SK-N-SH (cell line): ENCODE measurements at regions not wholly inside any gene's neighbourhood (a gene's known extent, or its start where the extent isn't known, plus 50 kb on each side); places are given as distances from the start of the nearest gene placed in this dataset.

Experiments used
- CTCF ChIA-PET: fragments of 300-600, 350-600 bp; formaldehyde crosslinking; extraction: SDS; loops from one replicate; lab custom pipeline; 2021; lab: Yijun Ruan, JAX
- POLR2A ChIA-PET: fragments of 350-600 bp; sonication (Branson Sonifier 250); formaldehyde crosslinking; extraction: SDS; loops from one replicate; lab custom pipeline; 2020; ENCODE audit warnings: antibody characterized with exemption, inconsistent platforms; lab: Yijun Ruan, JAX
- DNase-seq: peaks from one replicate; pipeline ENCODE4 v3.0.0; 2012
- H2AFZ ChIP-seq: fragments of 200-600 bp; sonication (generic); 2 replicates; pipeline ENCODE4 v1.8.1; 2016; ENCODE audit warnings: antibody characterized with exemption, mild to moderate bottlenecking, low read depth
- H3F3A ChIP-seq: fragments of 200-600 bp; sonication (generic); replicated peaks from 2 replicates; pipeline ENCODE3; 2016; ENCODE audit warnings: antibody characterized with exemption, mild to moderate bottlenecking; ENCODE audit not compliant: insufficient read depth
- H3K27ac ChIP-seq, 2 experiments: fragments of 200-500 bp in 1 of 2; fragments of 200-600 bp in 1 of 2; sonication (Bioruptor generic) in 1 of 2; sonication (generic), shearing (Covaris generic) in 1 of 2; 2 replicates each; pipeline versions ENCODE4 v1.5.1 to v1.6.1; 2014 to 2016; ENCODE audit warnings: low read depth in 2 of 2, inconsistent platforms in 1 of 2, low read length in 1 of 2, mild to moderate bottlenecking in 1 of 2, mixed read lengths in 1 of 2
- H3K27me3 ChIP-seq: fragments of 200-600 bp; sonication (generic), shearing (Covaris generic); 2 replicates; pipeline ENCODE4 v1.6.1; 2016; ENCODE audit warnings: mixed run types; ENCODE audit not compliant: insufficient read depth
- H3K36me3 ChIP-seq, 2 experiments: fragments of 200-500 bp in 1 of 2; fragments of 200-600 bp in 1 of 2; sonication (Bioruptor generic) in 1 of 2; sonication (generic) in 1 of 2; replicated peaks in 1 of 2; 2 replicates each; pipeline versions ENCODE3 to v1.5.1; 2014 to 2016; ENCODE audit warnings: low read length in 1 of 2, mild to moderate bottlenecking in 1 of 2; ENCODE audit not compliant: insufficient read depth in 2 of 2, control insufficient read depth in 1 of 2
- H3K4me1 ChIP-seq, 2 experiments: fragments of 200-500 bp in 1 of 2; fragments of 200-600 bp in 1 of 2; sonication (Bioruptor generic) in 1 of 2; sonication (generic), shearing (Covaris generic) in 1 of 2; 2 replicates each; pipeline versions ENCODE4 v1.5.1 to v1.6.1; 2014 to 2016; ENCODE audit warnings: low read depth in 1 of 2, low read length in 1 of 2, mixed run types in 1 of 2; ENCODE audit not compliant: insufficient read depth in 2 of 2, control insufficient read depth in 1 of 2
- H3K4me2 ChIP-seq: fragments of 200-600 bp; sonication (generic), shearing (Covaris generic); 2 replicates; pipeline ENCODE4 v1.6.1; 2017; ENCODE audit warnings: mixed run types
- H3K4me3 ChIP-seq, 2 experiments: fragments of 200-500 bp in 1 of 2; fragments of 200-600 bp in 1 of 2; sonication (Bioruptor generic) in 1 of 2; sonication (generic), shearing (Covaris generic) in 1 of 2; 2 replicates each; pipeline versions ENCODE4 v1.5.1 to v1.8.1; 2014 to 2016; ENCODE audit warnings: low read depth in 2 of 2, inconsistent platforms in 1 of 2, low read length in 1 of 2, mild to moderate bottlenecking in 1 of 2, mixed read lengths in 1 of 2, moderate library complexity in 1 of 2
- H3K79me2 ChIP-seq: fragments of 200-600 bp; sonication (generic); 2 replicates; pipeline ENCODE4 v1.8.1; 2017; ENCODE audit warnings: mild to moderate bottlenecking; ENCODE audit not compliant: insufficient read depth
- H3K9ac ChIP-seq: fragments of 200-600 bp; sonication (generic); 2 replicates; pipeline ENCODE4 v1.6.1; 2017; ENCODE audit warnings: mixed run types
- H3K9me2 ChIP-seq: fragments of 200-600 bp; sonication (generic); 2 replicates; pipeline ENCODE4 v1.6.1; 2017; ENCODE audit warnings: mixed run types
- H3K9me3 ChIP-seq: fragments of 200-600 bp; sonication (generic); 2 replicates; pipeline ENCODE4 v1.6.1; 2017; ENCODE audit warnings: mixed run types, mild to moderate bottlenecking, moderate library complexity
- H4K20me1 ChIP-seq: fragments of 200-600 bp; sonication (generic); 2 replicates; pipeline ENCODE4 v1.6.1; 2017; ENCODE audit warnings: mild to moderate bottlenecking, mixed run types; ENCODE audit not compliant: insufficient read depth
- CHD2 ChIP-seq: fragments of 150-350 bp; IDR thresholded peaks from 2 replicates; pipeline ENCODE4 v1.6.1; 2018; ENCODE audit warnings: low read length; ENCODE audit not compliant: partially characterized antibody
- EP300 ChIP-seq, 2 experiments: IDR thresholded peaks; 2 replicates each; pipeline versions ENCODE4 v1.4.0 to v1.6.1; 2012; ENCODE audit warnings: borderline replicate concordance in 1 of 2, low read depth in 1 of 2, low read length in 1 of 2
- EZH2phosphoT487 ChIP-seq: fragments of 200-600 bp; sonication (generic); IDR thresholded peaks from 2 replicates; pipeline ENCODE4 v1.6.1; 2017; ENCODE audit warnings: low read depth, mixed run types, mild to moderate bottlenecking, antibody characterized with exemption, moderate library complexity, borderline replicate concordance
- FOXJ3 ChIP-seq: sonication (generic); formaldehyde crosslinking; IDR thresholded peaks from 2 replicates; pipeline ENCODE4 v1.5.1; 2020; ENCODE audit warnings: mild to moderate bottlenecking, missing genetic modification reagents
- FOXM1 ChIP-seq: IDR thresholded peaks from 2 replicates; pipeline ENCODE4 v1.4.0; 2012; ENCODE audit warnings: low read depth, mild to moderate bottlenecking
- JUND ChIP-seq: IDR thresholded peaks from 2 replicates; pipeline ENCODE4 v1.4.0; 2012
- NFIC ChIP-seq: IDR thresholded peaks from 2 replicates; pipeline ENCODE4 v1.4.0; 2012; ENCODE audit warnings: borderline replicate concordance
- NRF1 ChIP-seq: IDR thresholded peaks from 2 replicates; pipeline ENCODE4 v1.6.1; 2012; ENCODE audit warnings: low read depth, mild to moderate bottlenecking, low read length
- POLR2AphosphoS5 ChIP-seq: IDR thresholded peaks from 2 replicates; pipeline ENCODE4 v1.6.1; 2012; ENCODE audit warnings: low read depth, low read length
- RCOR1 ChIP-seq: fragments of 150-350 bp; IDR thresholded peaks from 2 replicates; pipeline ENCODE4 v1.6.1; 2017; ENCODE audit warnings: antibody characterized with exemption, low read length
- SIN3A ChIP-seq: IDR thresholded peaks from 2 replicates; pipeline ENCODE4 v1.6.1; 2012; ENCODE audit warnings: low read depth, mild to moderate bottlenecking, low read length, moderate library complexity, borderline replicate concordance
- SMC3 ChIP-seq: IDR thresholded peaks from 2 replicates; pipeline ENCODE4 v1.6.1; 2012; ENCODE audit warnings: low read depth, low read length, improper control_type of control experiment
- TCF12 ChIP-seq: IDR thresholded peaks from 2 replicates; pipeline ENCODE4 v1.4.0; 2012
- TEAD4 ChIP-seq: IDR thresholded peaks from 2 replicates; pipeline ENCODE4 v1.4.0; 2012; ENCODE audit warnings: mild to moderate bottlenecking, borderline replicate concordance; ENCODE audit not compliant: insufficient read depth
- WGBS: methylation state at CpG from one replicate; pipeline ENCODE4 v1.1.6; 2017; ENCODE audit warnings: low lambda C conversion rate; 5-methylcytosine and 5-hydroxymethylcytosine counted together
- TF ChIP-seq, protein P1 (sequence below): fragments of 150-350 bp; IDR thresholded peaks from 2 replicates; pipeline ENCODE4 v1.6.1; 2016; ENCODE audit warnings: mild to moderate bottlenecking, low read depth, low read length
- TF ChIP-seq, protein P2 (sequence below): IDR thresholded peaks from 2 replicates; pipeline ENCODE4 v1.4.0; 2012; ENCODE audit warnings: low read depth, borderline replicate concordance
- TF ChIP-seq, protein P3 (sequence below): IDR thresholded peaks from 2 replicates; pipeline ENCODE4 v1.4.0; 2012; ENCODE audit warnings: low read depth
- TF ChIP-seq, protein P4 (sequence below): IDR thresholded peaks from 2 replicates; pipeline ENCODE4 v1.4.0; 2012; ENCODE audit warnings: low read depth, borderline replicate concordance
- TF ChIP-seq, protein P5 (sequence below): IDR thresholded peaks from 2 replicates; pipeline ENCODE4 v1.6.1; 2012; ENCODE audit warnings: mild to moderate bottlenecking, low read depth, low read length, moderate library complexity

DNA sequence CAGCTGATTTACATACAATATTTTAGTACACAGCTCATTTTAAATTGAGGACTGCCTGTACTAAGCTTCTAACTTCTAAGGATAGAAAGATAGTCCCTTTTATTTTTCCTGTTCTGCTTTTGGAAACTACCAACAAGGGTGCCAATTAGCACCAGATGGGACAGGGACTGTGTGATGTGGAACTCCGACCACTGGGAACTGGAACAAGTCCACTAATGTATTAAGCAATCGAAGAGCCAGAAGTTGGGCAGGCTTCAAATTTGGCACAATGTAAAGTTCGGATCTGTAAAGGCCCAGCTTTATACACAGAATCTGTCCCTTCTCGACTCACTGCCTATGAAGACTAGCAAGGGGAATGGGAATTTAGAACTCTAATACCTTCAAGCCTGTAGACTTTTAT is 149.3 kb downstream of the ZC3H11B start:
- Histone ChIP-seq H3K9ac (no peak overlapping the region), H3K4me2 (no peak overlapping the region), H3K79me2 (no peaks in the 10 kb centered on the region), H3K9me2 (no peaks in the 10 kb centered on the region), H3K36me3 (no peaks in the 10 kb centered on the region), H3K4me3 (no peak overlapping the region), H3K9me3 (no peaks in the 10 kb centered on the region), H3F3A (no peaks in the 10 kb centered on the region), H4K20me1 (no peaks in the 10 kb centered on the region), H3K27ac (no peak overlapping the region), H3K27me3 (no peaks in the 10 kb centered on the region), H3K4me1 (peaks cover 10 to 13% of the 10 kb centered on the region in 2 experiments; a peak in 3 of 4 replicates), H2AFZ (no peak overlapping the region)
- POLR2A ChIA-PET = no interaction called here
- DNase-seq = no peak
- 68% methylated on average over 4 of the region's 4 CpGs for WGBS
- CTCF ChIA-PET = interaction anchor here (0.7 kb wide), 1 partner anchor 47 kb away, joined by 3 read pairs; no protein-coding TSS in a partner anchor
- TF ChIP-seq FOXJ3 (CRISPR knock-in tag) (no peak), SIN3A (no peak), NRF1 (no peak), NFIC (no peak), TEAD4 (no peak), EP300 (IDR thresholded peaks at IDR 0.05; ENCODE audit: borderline replicate concordance in 1 of 2, low read depth in 1 of 2, low read length in 1 of 2) (no peak), RCOR1 (no peak)
- TF ChIP-seq, protein P1, sequence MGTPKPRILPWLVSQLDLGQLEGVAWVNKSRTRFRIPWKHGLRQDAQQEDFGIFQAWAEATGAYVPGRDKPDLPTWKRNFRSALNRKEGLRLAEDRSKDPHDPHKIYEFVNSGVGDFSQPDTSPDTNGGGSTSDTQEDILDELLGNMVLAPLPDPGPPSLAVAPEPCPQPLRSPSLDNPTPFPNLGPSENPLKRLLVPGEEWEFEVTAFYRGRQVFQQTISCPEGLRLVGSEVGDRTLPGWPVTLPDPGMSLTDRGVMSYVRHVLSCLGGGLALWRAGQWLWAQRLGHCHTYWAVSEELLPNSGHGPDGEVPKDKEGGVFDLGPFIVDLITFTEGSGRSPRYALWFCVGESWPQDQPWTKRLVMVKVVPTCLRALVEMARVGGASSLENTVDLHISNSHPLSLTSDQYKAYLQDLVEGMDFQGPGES = no peak
- TF ChIP-seq, protein P2, sequence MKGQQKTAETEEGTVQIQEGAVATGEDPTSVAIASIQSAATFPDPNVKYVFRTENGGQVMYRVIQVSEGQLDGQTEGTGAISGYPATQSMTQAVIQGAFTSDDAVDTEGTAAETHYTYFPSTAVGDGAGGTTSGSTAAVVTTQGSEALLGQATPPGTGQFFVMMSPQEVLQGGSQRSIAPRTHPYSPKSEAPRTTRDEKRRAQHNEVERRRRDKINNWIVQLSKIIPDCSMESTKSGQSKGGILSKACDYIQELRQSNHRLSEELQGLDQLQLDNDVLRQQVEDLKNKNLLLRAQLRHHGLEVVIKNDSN = no peak
- TF ChIP-seq, protein P3, sequence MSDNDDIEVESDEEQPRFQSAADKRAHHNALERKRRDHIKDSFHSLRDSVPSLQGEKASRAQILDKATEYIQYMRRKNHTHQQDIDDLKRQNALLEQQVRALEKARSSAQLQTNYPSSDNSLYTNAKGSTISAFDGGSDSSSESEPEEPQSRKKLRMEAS = no peak

DNA sequence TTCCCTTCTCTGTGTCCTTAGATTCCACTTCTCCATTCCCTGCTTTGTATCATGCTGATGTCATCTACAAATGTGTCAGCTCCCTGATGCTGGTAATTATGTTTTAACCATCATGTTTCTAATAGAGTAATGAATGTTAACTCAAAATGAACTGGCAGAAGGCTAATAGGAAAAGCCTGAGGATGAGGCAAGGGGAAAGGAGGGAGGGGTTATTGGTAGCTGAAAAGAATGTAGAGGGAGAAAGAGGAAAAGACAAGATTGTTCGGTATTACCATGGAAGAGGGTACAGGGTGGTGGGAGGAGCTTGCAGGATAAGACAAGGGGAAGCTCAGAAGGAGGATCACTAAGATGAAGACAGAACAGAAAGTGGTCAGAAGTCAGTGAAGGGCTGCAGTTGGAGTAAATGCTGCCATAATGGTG is 150.9 kb downstream of the ZC3H11B start:
- CTCF ChIA-PET = no interaction called here
- DNase-seq = no peak
- H3K4me2 ChIP-seq = no peak overlapping the region
- 100% methylated on average over 1 of the region's 1 CpG for WGBS
- H3K9ac ChIP-seq = no peak overlapping the region
- peaks cover 10 to 13% of the 10 kb centered on the region in 2 experiments; a peak in 3 of 4 replicates for H3K4me1 ChIP-seq
- no peaks in the 10 kb centered on the region for H3K9me2 ChIP-seq
- POLR2A ChIA-PET = no interaction called here
- H3F3A ChIP-seq = no peaks in the 10 kb centered on the region
- H3K4me3 ChIP-seq = no peak overlapping the region
- no peaks in the 10 kb centered on the region for H3K36me3 ChIP-seq
- no peak overlapping the region for H2AFZ ChIP-seq
- H3K27me3 ChIP-seq = no peaks in the 10 kb centered on the region
- no peaks in the 10 kb centered on the region for H3K79me2 ChIP-seq
- no peaks in the 10 kb centered on the region for H3K9me3 ChIP-seq
- no peak overlapping the region; a peak in 1 of 4 replicates for H3K27ac ChIP-seq
- no peaks in the 10 kb centered on the region for H4K20me1 ChIP-seq
- TF ChIP-seq, protein P4, sequence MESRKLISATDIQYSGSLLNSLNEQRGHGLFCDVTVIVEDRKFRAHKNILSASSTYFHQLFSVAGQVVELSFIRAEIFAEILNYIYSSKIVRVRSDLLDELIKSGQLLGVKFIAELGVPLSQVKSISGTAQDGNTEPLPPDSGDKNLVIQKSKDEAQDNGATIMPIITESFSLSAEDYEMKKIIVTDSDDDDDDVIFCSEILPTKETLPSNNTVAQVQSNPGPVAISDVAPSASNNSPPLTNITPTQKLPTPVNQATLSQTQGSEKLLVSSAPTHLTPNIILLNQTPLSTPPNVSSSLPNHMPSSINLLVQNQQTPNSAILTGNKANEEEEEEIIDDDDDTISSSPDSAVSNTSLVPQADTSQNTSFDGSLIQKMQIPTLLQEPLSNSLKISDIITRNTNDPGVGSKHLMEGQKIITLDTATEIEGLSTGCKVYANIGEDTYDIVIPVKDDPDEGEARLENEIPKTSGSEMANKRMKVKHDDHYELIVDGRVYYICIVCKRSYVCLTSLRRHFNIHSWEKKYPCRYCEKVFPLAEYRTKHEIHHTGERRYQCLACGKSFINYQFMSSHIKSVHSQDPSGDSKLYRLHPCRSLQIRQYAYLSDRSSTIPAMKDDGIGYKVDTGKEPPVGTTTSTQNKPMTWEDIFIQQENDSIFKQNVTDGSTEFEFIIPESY = no peak
- TF ChIP-seq FOXM1 (no peak), JUND (no peak), SMC3 (no peak), RCOR1 (no peak), CHD2 (no peak), EZH2phosphoT487 (no peak), NRF1 (no peak), TCF12 (no peak), POLR2AphosphoS5 (no peak)
- TF ChIP-seq, protein P3 = no peak
- TF ChIP-seq, protein P2 = no peak
- TF ChIP-seq, protein P5, sequence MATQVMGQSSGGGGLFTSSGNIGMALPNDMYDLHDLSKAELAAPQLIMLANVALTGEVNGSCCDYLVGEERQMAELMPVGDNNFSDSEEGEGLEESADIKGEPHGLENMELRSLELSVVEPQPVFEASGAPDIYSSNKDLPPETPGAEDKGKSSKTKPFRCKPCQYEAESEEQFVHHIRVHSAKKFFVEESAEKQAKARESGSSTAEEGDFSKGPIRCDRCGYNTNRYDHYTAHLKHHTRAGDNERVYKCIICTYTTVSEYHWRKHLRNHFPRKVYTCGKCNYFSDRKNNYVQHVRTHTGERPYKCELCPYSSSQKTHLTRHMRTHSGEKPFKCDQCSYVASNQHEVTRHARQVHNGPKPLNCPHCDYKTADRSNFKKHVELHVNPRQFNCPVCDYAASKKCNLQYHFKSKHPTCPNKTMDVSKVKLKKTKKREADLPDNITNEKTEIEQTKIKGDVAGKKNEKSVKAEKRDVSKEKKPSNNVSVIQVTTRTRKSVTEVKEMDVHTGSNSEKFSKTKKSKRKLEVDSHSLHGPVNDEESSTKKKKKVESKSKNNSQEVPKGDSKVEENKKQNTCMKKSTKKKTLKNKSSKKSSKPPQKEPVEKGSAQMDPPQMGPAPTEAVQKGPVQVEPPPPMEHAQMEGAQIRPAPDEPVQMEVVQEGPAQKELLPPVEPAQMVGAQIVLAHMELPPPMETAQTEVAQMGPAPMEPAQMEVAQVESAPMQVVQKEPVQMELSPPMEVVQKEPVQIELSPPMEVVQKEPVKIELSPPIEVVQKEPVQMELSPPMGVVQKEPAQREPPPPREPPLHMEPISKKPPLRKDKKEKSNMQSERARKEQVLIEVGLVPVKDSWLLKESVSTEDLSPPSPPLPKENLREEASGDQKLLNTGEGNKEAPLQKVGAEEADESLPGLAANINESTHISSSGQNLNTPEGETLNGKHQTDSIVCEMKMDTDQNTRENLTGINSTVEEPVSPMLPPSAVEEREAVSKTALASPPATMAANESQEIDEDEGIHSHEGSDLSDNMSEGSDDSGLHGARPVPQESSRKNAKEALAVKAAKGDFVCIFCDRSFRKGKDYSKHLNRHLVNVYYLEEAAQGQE = no peak
